ENCODE measurements at regions not wholly inside any gene's neighbourhood (a gene's known extent, or its start where the extent isn't known, plus 50 kb on each side); places are given as distances from the start of the nearest gene placed in this dataset.

DNA sequence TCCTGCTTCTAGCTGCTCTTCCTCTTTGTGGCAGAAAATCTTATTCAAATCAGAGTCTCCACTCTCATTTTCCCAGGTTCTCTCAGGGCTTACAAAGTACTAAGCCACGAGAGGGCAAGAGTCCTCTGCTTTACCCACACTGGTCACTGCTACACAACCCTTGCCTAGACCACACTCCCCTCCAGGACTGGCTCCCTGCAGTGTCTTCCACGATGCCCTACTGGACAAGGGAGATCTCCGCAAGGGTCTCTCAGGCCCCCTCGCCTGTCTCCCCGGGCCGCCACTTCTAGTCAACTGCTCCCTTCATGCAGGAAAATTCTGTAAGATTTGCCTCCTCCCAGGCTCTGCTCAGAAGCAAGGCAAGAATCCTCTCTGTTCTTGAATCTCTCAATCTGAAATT is 319.6 kb downstream of the RRAGC start:
- DNase-seq (ENCODE audit: low spot score) = no peak

DNA sequence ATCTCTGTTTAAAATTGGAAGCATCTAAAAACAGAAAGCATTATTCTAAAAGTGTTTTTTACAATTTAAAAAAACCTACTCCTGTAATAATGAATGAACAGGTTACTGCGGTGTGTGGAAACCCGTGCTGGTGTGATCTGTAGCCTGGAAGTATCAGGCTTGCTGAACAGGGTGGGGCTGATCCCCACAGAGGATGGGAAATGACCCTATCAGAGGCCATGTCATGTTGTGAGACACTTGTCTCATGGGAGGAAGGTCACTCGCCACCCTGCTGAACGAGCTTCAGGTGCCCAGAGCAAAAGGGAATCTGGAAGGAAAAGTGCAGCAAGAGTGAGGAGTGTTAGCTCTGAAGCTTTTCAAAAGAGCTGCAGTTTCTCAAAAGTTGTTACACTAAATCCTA is 320.7 kb downstream of the RRAGC start:
- DNase-seq (ENCODE audit: low spot score) = no peak

- no peak for DNase-seq (ENCODE audit: low spot score)
Measured at GRCh38 chr1:38536089-38536488, 323.5 kb downstream of the RRAGC start.

- DNase-seq (ENCODE audit: low spot score) = no peak
Measured at GRCh38 chr1:38534473-38534823, 325.1 kb downstream of the RRAGC start.

DNA sequence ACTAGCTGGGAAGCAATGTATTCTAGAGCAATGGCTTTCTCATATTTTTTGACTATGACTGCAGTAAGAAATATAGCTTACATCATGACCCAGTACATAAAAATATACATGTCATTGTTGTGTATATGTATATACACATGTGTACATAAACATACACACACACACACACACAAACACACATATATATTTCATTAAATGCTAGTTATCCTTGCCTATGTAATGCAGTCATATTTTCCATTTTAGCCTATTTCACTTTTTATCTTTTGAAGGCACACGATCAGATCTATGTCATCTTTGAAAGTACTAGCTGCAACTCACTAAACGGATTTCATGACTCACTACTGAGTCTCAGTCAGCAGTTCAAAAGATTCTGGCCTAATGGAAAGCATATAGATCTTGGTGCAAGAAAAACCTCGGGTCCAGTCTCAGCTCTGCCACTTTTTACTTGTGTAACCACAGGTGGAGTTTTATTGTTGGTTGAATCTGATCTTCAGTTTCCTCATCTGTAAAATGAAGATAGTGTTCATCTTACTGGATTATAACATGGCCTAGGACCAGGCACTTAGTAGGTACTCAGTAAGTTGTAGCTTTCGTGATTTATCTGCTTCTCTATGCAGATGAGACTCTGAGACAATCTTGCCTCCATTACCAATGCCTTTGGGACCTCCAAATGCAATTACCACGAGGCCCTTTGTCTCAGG is 325.6 kb downstream of the RRAGC start:
- no peak for DNase-seq (ENCODE audit: low spot score)

DNA sequence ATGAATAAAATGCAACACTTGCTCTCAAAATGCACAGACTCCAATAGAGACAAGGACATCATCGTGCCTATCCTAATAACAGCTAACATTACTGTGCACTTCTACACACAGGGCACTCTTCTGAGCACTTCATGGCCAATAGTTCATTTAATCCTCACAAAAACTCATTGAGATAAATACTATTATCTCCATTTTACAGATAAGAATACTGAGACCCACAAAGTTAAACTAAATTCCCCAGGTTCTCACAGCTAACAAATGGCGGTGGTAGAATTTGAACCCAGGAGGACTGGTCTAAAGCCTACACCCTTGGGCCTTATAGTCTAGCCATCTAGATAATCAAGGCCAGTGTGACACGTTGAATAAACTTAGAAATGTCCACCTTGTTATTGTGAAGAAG is 328.6 kb downstream of the RRAGC start:
- DNase-seq (ENCODE audit: low spot score) = no peak

DNA sequence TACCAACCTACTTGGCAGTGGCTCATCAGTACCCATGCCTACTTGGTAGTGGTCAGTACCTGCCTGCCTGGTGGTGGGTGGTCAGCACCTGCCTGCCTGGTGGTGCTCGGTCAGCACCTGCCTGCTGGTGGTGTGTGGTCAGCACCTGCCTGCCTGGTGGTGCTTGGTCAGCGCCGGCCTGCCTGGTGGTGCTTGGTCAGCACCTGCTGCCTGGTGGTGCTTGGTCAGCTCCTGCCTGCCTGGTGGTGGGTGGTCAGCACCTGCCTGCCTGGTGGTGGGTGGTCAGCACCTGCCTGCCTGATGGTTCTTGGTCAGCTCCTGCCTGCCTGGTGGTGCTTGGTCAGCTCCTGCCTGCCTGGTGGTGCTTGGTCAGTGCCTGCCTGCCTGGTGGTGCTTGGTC is 329.6 kb downstream of the RRAGC start:
- DNase-seq (ENCODE audit: low spot score) = no peak

DNA sequence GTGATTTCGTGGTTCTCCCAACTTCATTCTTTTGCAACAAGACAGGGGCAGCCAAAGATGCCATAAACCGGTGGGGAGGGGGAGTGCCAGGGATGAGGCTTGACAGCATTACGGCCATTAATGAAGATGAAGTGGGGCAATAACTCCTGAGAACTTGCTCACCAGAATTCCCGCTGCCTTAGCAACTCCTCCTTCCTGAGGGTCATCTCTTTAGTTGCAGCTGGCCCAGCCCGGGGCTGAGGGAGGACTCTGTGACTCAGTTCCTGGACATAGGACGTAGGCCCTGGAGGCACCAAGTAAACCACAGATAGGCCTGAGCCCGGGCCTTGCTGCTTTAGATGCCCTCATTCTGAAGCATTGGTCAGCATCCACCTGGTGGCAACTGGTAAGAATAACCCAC is 330.2 kb downstream of the RRAGC start:
- DNase-seq (ENCODE audit: low spot score) = no peak

DNA sequence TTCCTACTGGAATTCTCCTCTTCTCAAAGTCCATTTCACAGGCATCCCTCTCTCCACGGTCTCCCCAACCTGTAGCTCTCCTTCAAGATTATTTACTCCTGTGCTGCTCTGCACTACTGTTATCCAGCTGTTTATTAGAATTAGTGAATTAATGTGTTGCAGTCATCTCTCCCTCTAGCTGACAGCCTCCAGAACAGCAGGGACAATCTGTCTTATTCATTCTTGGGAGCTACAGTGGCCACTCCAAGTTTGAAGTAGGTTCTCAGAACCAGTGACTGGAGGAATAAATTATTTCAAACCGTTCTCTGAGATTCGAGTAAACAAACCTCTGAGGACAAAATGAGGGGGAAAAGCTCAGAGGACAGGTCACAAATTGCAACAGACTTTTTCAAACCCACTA is 330.9 kb downstream of the RRAGC start:
- no peak for DNase-seq (ENCODE audit: low spot score)

DNA sequence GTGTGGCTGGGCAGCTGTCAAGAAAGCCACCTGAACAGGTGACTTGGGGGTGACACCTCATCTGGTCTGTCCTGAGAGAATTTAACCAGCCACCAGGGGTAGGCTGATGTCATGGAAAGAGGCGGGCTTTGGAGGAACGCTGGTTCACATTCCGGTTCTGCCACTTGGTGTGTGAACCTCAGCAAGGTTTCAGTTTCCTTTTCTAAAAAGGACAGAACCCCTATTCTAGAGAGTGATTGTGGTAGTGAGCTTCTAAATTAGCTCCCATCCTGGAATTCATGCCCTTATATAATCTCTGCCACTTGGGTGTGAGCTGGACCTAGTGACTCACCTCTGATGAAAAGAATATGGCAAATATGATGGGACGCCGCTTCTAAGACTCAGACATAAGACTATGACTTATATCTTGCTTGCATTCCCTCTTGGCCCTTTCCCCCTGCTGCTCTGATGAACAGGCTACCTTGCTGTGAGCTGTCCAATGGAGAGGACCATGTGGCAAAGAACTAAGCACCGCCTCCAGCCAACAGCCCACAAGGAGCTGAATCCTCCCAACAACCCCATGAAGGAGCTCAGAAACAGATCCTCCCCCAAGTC is 332.1 kb downstream of the RRAGC start:
- peak; percentile 19 for DNase-seq (ENCODE audit: low spot score)

GRCh38 chr1:38526046-38526445 is 333.5 kb downstream of the RRAGC start:
- DNase-seq (ENCODE audit: low spot score) = no peak

DNA sequence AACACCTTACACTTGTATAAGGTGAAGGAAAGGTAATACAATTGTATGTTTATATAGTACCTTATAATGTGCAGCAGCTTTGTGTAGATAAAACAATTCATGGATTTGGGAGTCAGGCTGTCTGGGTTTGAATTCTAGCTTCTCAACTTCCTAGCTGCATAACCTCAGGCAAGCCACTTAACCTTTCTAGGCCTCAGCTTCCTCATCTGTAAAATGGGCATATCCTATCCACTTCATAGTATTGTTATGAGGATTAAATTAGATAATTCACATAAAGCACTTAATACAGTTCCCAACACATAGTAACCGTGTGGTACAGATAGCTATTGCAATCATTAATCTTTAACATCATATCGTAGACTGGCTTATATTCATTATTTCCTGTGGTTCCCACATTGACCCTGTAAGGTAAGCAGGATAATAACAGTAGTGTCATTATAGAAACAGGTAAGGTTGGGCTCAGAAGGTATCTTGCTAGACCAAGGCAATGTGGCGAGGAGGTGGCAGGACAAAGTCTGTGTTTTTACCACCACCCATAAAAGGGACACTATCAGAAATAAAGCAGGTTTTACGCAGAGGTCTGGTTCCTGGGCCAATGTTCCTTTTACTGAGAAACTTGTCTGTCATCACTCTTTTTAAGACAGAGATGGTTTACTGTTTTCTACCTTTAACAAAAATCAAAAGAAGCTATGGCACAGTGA is 334.1 kb downstream of the RRAGC start:
- DNase-seq (ENCODE audit: low spot score) = no peak

- no peak for DNase-seq (ENCODE audit: low spot score)
Measured at GRCh38 chr1:38524025-38524641, 335.4 kb downstream of the RRAGC start.

- DNase-seq (ENCODE audit: low spot score) = no peak
Measured at GRCh38 chr1:38523568-38523939, 336.0 kb downstream of the RRAGC start.

DNA sequence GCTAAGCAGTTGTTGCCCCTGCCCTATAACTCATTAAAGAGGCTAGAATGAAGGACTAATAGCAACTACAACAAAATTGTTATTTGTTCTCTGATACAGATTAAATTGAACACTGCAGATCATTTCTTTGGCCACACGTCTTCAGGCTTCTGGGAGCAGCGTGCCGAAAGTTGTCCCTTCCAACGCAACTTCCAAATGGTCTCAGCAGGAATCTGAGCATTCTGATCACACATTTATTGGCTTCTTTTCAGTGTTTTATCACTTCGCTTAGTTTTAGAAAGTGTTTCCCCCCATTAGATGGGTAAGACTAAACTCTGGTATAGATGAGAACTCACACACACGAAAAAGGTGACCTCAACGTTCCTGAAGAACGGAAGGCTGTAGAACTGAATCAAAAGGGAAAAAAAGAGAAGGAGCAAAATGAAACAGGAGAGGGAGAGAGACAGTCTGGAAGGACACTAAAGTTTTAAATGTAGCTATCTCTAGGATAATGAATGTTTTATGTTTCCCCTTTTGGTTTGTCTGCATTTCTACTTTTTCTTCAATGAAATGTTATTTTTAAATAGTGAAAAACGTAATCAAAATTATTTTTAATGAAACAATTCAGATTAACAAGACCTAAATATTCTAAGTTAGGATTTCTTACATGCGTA is 336.5 kb downstream of the RRAGC start:
- no peak for DNase-seq (ENCODE audit: low spot score)

DNA sequence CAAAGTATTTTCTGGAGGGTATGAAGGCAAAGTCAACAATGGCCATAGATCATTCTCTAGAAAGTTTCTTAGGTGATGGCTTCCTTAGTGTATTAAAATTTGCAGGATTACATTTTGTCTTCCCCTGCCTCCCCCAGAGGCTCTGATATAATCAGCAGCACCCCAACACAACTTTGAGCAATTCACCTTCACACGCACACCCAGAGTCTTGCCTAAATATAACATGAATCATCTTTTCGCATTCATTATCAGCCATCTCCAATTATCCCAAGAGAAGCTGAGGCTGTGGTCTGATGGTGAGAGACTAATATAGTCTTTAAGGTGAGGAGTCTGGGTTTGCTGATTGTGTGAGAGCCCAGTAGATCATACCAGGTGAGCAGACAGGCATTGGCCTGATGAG is 343.0 kb downstream of the RRAGC start:
- no peak for DNase-seq (ENCODE audit: low spot score)

GRCh38 chr1:38512789-38513188 is 346.8 kb downstream of the RRAGC start:
- DNase-seq (ENCODE audit: low spot score) = no peak

DNA sequence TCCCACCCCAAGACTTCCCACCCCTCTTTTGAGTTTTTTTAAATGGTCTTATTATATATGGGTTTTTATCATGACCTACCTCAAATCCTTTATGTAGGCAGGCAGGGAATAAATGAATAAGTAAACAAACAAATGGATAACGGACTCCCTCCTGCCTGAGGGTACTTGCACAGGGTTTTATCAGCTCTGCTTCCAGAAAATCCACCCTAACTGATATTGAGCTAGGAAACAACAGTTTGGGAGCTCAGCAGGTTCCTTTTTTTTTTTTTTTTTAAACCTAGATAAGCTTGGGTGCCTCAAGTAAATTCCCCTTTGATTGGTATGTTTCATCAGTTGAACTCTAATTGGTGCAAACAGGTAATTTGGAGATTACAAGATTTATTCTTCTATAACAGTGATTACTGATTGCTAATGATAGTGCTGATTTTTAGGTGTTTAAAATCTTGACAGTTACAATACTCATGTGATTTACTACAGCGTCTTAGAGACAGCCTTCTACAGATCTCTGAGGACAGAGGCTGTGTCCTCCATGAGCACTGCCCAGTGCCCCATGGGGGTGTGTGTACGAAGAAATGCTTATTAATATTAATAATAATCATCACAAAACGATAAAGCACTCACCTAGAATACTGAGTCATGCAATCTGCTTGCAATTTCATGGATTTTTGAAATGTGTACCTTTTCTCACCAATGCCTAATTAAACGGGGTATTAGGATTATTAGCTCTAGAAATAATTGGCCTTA is 347.4 kb downstream of the RRAGC start:
- DNase-seq (ENCODE audit: low spot score) = no peak

DNA sequence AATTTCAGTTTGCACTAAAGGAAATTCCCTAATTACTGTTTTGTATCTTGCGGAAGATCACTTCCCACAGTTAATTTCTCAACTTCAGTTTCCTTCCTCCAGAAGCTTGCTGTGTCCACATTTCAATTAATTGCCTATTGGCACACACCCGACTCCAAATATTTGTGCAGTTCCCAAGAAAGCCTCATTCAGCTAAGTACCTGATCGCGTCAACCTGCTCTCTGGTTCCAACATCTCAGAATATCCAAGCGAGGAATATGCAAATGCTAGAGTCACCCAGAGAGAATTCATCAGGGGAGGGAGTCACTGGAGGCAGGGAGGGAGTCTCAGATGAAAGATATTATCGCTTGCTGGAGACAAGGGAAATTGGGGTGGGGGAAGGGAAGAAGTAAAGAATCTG is 351.3 kb downstream of the RRAGC start:
- no peak for DNase-seq (ENCODE audit: low spot score)

DNA sequence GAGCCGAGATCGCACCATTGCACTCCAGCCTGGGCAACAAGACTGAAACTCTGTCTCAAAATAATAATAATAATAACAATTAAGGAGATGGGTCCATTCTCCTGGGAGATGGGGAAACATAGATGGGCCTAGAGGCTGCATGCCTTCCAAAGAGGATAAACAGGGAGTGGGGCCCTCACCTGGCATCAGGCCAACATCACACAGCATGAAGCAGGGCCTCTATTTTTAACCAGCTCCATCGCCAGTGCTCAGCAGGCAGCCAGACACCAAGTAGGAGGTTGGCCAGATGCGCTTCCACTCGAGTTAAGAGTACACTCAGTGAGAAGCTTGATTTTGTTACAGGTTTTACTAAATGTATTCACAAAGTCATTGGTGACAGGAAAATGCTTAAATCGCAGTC is 352.0 kb downstream of the RRAGC start:
- DNase-seq (ENCODE audit: low spot score) = no peak

GRCh38 chr1:38505944-38506343 is 353.6 kb downstream of the RRAGC start:
- no peak for DNase-seq (ENCODE audit: low spot score)

GRCh38 chr1:38502758-38503157 is 356.8 kb downstream of the RRAGC start:
- no peak for DNase-seq (ENCODE audit: low spot score)

Measured in CD4-positive, alpha-beta T cell treated with Interleukin-6 at 100 ng/mL for 8 hours (primary cell).